Fibroblast of lung (primary cell): ENCODE measurements at regions not wholly inside any gene's neighbourhood (a gene's known extent, or its start where the extent isn't known, plus 50 kb on each side); places are given as distances from the start of the nearest gene placed in this dataset.

Experiments used
- EZH2 ChIP-seq: IDR thresholded peaks from 2 replicates; pipeline ENCODE4 v1.5.1; 2012; ENCODE audit warnings: low read length, control low read depth, mild to moderate bottlenecking; ENCODE audit errors: missing control alignments
- TF ChIP-seq, protein P1 (sequence below), 2 donors: IDR thresholded peaks in 1 of 2; conservative IDR thresholded peaks in 1 of 2; 1 replicate in 1 of 2; 2 replicates in 1 of 2; pipeline ENCODE4 v1.5.1; 2011 to 2012; ENCODE audit warnings: low read length in 2 of 2, control low read depth in 1 of 2, inconsistent platforms in 1 of 2, low read depth in 1 of 2, mild to moderate bottlenecking in 1 of 2

DNA sequence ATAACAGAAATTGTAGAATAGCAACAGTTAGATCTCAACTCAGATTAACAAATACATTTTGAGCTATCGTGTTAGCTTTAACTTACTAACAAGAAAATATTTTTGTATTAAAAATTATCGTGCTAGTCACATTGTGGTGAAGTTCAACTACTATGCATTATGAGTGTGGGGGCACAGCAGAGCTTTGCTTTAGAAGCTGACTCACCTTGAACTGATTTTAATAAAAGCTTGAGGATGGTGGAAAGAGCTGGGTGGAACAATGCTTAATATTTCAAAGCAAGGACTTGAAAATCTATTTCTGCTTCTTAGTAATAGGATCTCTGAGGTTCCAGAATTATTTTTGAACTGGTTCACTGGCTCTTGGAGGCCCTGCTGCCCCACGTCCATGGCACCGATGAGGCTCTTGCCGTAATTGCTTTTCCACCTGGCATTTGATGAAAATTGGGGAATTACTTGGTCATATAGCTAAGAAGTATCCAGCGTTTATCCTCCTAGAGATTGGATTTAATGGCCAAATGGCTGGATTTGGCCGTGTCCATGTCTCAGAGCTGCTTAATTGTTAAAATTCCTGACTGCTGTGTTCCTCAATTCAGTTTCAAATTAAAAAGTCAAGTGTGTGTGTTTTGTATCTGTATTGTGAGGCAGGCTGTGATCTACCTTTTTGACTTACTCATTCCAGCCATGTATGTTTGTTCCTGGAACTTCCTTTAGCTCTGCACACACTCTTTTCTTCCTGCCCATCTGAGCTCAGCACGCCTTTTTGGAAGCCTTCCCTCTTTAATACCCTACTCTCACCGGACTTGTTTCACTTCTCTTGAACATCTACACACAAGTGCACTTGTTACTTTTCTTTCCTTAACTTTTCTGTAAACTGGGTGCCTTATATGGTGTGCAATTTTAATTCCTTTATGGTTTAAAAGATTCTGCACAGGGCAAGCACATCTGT, 66.6 kb upstream of the LIMCH1 start:
- TF ChIP-seq, protein P1, sequence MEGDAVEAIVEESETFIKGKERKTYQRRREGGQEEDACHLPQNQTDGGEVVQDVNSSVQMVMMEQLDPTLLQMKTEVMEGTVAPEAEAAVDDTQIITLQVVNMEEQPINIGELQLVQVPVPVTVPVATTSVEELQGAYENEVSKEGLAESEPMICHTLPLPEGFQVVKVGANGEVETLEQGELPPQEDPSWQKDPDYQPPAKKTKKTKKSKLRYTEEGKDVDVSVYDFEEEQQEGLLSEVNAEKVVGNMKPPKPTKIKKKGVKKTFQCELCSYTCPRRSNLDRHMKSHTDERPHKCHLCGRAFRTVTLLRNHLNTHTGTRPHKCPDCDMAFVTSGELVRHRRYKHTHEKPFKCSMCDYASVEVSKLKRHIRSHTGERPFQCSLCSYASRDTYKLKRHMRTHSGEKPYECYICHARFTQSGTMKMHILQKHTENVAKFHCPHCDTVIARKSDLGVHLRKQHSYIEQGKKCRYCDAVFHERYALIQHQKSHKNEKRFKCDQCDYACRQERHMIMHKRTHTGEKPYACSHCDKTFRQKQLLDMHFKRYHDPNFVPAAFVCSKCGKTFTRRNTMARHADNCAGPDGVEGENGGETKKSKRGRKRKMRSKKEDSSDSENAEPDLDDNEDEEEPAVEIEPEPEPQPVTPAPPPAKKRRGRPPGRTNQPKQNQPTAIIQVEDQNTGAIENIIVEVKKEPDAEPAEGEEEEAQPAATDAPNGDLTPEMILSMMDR (conservative IDR thresholded peaks at IDR 0.05 in 1 of 2, IDR thresholded peaks at IDR 0.05 in 1 of 2; ENCODE audit: low read depth in 1 of 2, low read length in 2 of 2): no peak
- TF ChIP-seq EZH2: no peak
